Coronary artery (tissue), 2 donors: ENCODE measurements at regions not wholly inside any gene's neighbourhood (a gene's known extent, or its start where the extent isn't known, plus 50 kb on each side); places are given as distances from the start of the nearest gene placed in this dataset.

Source experiments
- DNase-seq: peaks from one replicate; pipeline ENCODE4 v3.0.0-alpha.2; 2017; ENCODE audit warnings: low spot score
- H3K27ac ChIP-seq, 2 donors: fragments of 200-600 bp; sonication (generic); one replicate each; pipeline ENCODE4 v1.5.1; 2016 to 2019
- H3K4me3 ChIP-seq: fragments of 200-600 bp; sonication (generic); 2 replicates; pipeline ENCODE4 v1.5.1; 2016; ENCODE audit warnings: mild to moderate bottlenecking, moderate library complexity
- CTCF ChIP-seq: fragments of 200-600 bp; sonication (generic); IDR thresholded peaks from one replicate; pipeline ENCODE4 v1.5.1; 2019; ENCODE audit warnings: antibody characterized with exemption

- no peak for TF ChIP-seq CTCF
- Histone ChIP-seq H3K27ac (no peak overlapping the region), H3K4me3 (no peak overlapping the region)
- no peak for DNase-seq
Observed at GRCh38 chr20:60136645-60137401, 178.6 kb downstream of the CDH26 start.

GRCh38 chr20:60137657-60138245 lies 179.5 kb downstream of the CDH26 start:
- DNase-seq: no peak
- no peak for TF ChIP-seq CTCF
- Histone ChIP-seq H3K4me3 (peak overlapping the region; percentile 60), H3K27ac (no peak overlapping the region)

DNA sequence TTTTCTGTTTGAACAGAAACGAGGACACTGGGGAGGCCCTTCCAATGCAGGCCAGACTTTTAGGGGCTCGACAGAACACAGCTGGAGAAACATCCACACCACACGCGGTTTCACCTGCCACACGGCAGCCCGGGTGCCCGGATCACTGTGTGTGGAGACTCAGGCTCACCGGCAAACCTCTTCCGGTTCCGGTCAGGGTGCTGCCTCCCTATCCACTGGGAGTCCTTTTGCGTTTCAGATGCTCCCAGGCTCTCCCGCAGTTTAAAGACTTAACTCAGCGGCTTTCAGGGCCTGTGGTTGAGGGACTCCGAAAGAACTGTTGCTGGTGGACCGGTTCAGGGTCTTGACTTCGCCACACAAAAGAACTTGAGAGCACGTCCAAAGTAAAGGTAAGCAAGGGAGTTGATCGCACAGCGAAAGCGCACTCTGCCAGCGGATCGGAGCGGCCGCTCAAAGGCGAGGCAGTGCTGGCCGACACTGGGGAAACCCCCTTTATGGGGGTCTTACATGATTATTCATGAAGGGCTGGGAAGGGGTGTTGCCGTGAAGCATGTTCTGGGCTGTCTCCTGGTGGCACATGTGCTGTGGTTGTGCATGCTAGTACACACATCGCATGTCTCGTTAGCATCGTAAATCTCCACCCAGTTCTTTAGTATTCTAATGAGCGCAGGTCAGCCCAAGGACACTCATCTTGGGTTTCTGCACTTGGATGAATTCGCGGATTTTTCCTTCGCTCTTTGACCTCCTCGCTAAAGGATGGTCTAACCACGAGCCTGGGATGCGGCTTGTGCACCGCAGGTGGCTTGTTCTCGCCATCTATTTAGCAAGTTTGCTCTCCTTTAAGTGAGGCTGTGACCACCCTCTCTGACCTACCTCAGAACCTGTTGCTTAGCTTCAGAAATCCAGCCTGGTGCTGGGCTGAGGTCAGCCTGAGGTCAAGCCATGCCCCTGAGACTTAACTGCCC lies 180.3 kb downstream of the CDH26 start:
- Histone ChIP-seq H3K27ac (no peak overlapping the region), H3K4me3 (peak overlapping the region; percentile 60)
- TF ChIP-seq CTCF: no peak
- no peak for DNase-seq

- H3K4me3 ChIP-seq: no peak overlapping the region
- H3K27ac ChIP-seq: no peak overlapping the region
- TF ChIP-seq CTCF: no peak
- no peak for DNase-seq
Observed at GRCh38 chr20:60139663-60140446, 181.6 kb downstream of the CDH26 start.

DNA sequence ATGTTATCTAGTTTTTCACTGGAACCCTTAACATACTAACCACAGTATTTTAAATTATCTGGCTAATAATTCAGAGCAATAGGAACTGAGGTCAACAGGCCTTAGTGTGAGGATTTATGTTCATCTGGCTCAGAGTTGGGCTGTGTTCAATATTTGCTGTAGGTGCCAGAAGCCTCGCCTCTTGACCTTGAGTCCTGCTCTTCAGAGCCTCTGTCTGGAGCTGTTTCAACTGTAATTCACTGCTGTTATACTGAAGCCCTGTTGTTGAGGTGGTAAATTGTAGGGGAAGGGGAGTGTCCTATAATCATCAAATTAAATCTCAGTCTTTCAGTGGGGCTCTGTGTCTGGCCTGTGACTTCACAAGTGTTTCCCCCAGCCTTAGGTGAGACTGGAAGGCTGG lies 184.4 kb downstream of the CDH26 start:
- H3K27ac ChIP-seq: no peak overlapping the region
- no peak for DNase-seq
- no peak for TF ChIP-seq CTCF
- no peak overlapping the region for H3K4me3 ChIP-seq

DNA sequence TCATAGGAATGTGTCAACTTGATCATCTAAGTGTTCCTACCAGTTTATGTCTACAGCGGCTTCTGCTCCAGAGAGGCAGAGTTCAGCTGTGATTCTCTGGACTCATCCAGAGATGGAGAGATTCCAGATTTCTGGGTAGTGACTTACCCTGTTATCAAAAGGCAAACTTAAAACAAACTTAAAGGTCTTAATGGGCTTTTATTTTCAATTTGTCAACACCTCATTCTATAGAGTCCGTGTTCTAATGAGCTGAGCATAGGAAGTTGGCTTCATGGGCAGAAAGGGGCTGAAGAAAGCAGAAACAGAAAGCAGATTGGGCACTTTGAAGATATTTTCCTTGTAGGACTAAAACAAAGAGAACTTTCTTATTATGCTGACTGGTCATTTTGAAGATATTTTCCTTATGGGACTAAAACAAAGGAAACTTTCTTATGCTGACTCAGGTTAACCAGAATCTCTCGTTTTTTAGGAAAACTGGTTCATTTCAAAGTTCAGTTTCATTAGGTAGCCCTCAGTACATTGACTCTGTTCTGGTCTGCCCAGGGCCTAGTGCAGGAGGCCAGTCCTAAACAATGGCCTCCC lies 185.1 kb downstream of the CDH26 start:
- no peak for DNase-seq
- Histone ChIP-seq H3K4me3 (no peak overlapping the region), H3K27ac (no peak overlapping the region)
- no peak for TF ChIP-seq CTCF
